SU-DHL-6 (cell line): ENCODE measurements at regions not wholly inside any gene's neighbourhood (a gene's known extent, or its start where the extent isn't known, plus 50 kb on each side); places are given as distances from the start of the nearest gene placed in this dataset.

Experiments
- H2AFZ ChIP-seq: fragments of 200-600 bp; sonication (generic); 2 replicates; pipeline ENCODE4 v1.6.1; 2014; ENCODE audit warnings: low read depth, mild to moderate bottlenecking, moderate library complexity, mixed read lengths, antibody characterized with exemption, low read length; ENCODE audit not compliant: severe bottlenecking
- H3F3A ChIP-seq: fragments of 200-600 bp; shearing (Covaris generic); 2 replicates; pipeline ENCODE4 v1.6.0; 2016; ENCODE audit warnings: antibody characterized with exemption, mild to moderate bottlenecking; ENCODE audit not compliant: insufficient read depth
- H3K27ac ChIP-seq: fragments of 200-600 bp; sonication (generic); 2 replicates; pipeline ENCODE4 v1.5.1; 2016; ENCODE audit warnings: low read depth, mild to moderate bottlenecking, low read length, moderate library complexity, mixed read lengths
- H3K27me3 ChIP-seq: fragments of 200-600 bp; sonication (generic), shearing (Covaris generic); 2 replicates; pipeline ENCODE4 v1.6.0; 2014; ENCODE audit warnings: mild to moderate bottlenecking, low read length
- H3K36me3 ChIP-seq: fragments of 200-600 bp; sonication (generic); 2 replicates; pipeline ENCODE4 v1.6.1; 2014; ENCODE audit warnings: mild to moderate bottlenecking, low read length, mixed read lengths
- H3K4me2 ChIP-seq: fragments of 300-600, 200-600 bp; shearing (Covaris generic), sonication (generic); 2 replicates; pipeline ENCODE4 v1.6.0; 2014; ENCODE audit warnings: low read length, low read depth, mild to moderate bottlenecking; ENCODE audit not compliant: poor library complexity, severe bottlenecking
- H3K4me3 ChIP-seq: fragments of 200-600 bp; sonication (generic); 2 replicates; pipeline ENCODE4 v1.5.1; 2014; ENCODE audit warnings: antibody characterized with exemption, low read length, mild to moderate bottlenecking, mixed read lengths; ENCODE audit not compliant: insufficient read depth, poor library complexity, severe bottlenecking
- H3K79me2 ChIP-seq: fragments of 200-600 bp; sonication (generic); 2 replicates; pipeline ENCODE4 v1.6.1; 2014; ENCODE audit warnings: mild to moderate bottlenecking, low read length, moderate library complexity; ENCODE audit not compliant: insufficient read depth
- H3K9ac ChIP-seq: fragments of 200-600 bp; sonication (generic); 2 replicates; pipeline ENCODE4 v1.7.0; 2014; ENCODE audit warnings: mild to moderate bottlenecking, low read length
- H3K9me2 ChIP-seq: fragments of 200-600 bp; sonication (generic); replicated peaks from 2 replicates; pipeline ENCODE4 v1.6.1; 2014; ENCODE audit warnings: low read length; ENCODE audit not compliant: insufficient read depth
- H3K9me3 ChIP-seq: fragments of 200-600 bp; sonication (generic); 2 replicates; pipeline ENCODE4 v1.6.1; 2014; ENCODE audit warnings: low read length, mixed read lengths; ENCODE audit not compliant: insufficient read depth
- H4K20me1 ChIP-seq: fragments of 200-600 bp; sonication (generic); 2 replicates; pipeline ENCODE4 v1.6.1; 2014; ENCODE audit warnings: low read depth, mild to moderate bottlenecking, antibody characterized with exemption, low read length, moderate library complexity, mixed read lengths
- CTCF ChIP-seq: fragments of 200-600 bp; sonication (generic); IDR thresholded peaks from one replicate; pipeline ENCODE4 v1.5.1; 2017; ENCODE audit warnings: antibody characterized with exemption, mild to moderate bottlenecking, low read length, moderate library complexity; ENCODE audit not compliant: insufficient read depth, poor library complexity, severe bottlenecking
- EZH2phosphoT487 ChIP-seq: fragments of 200-600 bp; sonication (generic), shearing (Covaris generic); conservative IDR thresholded peaks from 2 replicates; pipeline ENCODE4 v1.6.1; 2018; ENCODE audit warnings: mild to moderate bottlenecking, antibody characterized with exemption, low read length, moderate library complexity, mixed read lengths

GRCh38 chr1:50262436-50262835 lies 153.7 kb downstream of the ELAVL4 start:
- H3K36me3 ChIP-seq: no peaks in the 10 kb centered on the region
- H3K9me2 ChIP-seq: no peaks in the 10 kb centered on the region
- no peaks in the 10 kb centered on the region for H3K9me3 ChIP-seq
- TF ChIP-seq CTCF (no peak), EZH2phosphoT487 (no peak)
- H3K4me2 ChIP-seq: no peak overlapping the region
- no peak overlapping the region for H3K4me3 ChIP-seq
- no peak overlapping the region for H2AFZ ChIP-seq
- H3K27ac ChIP-seq: no peak overlapping the region
- no peaks in the 10 kb centered on the region for H4K20me1 ChIP-seq
- H3F3A ChIP-seq: no peaks in the 10 kb centered on the region
- H3K27me3 ChIP-seq: no peaks in the 10 kb centered on the region
- no peak overlapping the region for H3K9ac ChIP-seq
- no peaks in the 10 kb centered on the region for H3K79me2 ChIP-seq

DNA sequence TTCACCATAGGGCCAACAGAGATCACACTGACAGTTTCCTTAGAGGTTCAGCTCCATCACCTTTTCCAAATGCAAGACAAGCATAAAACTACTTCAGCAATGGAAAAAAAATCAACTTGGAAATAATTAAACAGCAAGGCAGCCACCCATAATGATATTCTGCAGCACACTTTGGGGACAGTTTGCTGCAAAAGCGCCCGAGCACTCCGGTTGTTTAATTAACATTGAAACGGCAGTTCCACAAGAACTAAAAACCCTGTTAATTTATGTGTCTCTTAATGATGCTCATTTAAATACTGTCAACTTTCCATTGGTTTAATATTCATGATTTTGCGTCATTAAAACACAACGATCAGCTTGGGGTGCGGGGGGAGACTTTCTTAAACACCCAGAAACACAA lies 153.2 kb downstream of the ELAVL4 start:
- Histone ChIP-seq H4K20me1 (no peaks in the 10 kb centered on the region), H3K4me3 (no peak overlapping the region), H3K9ac (no peak overlapping the region), H3K9me3 (no peaks in the 10 kb centered on the region), H3K9me2 (no peaks in the 10 kb centered on the region), H3K27me3 (no peaks in the 10 kb centered on the region), H3K4me2 (no peak overlapping the region), H3F3A (no peaks in the 10 kb centered on the region), H2AFZ (no peak overlapping the region), H3K27ac (no peak overlapping the region), H3K79me2 (no peaks in the 10 kb centered on the region), H3K36me3 (no peaks in the 10 kb centered on the region)
- TF ChIP-seq CTCF (no peak), EZH2phosphoT487 (no peak)

GRCh38 chr1:50257940-50258685 lies 149.4 kb downstream of the ELAVL4 start:
- Histone ChIP-seq H3K4me3 (no peak overlapping the region), H3K27ac (no peak overlapping the region), H4K20me1 (no peaks in the 10 kb centered on the region), H2AFZ (no peak overlapping the region), H3K4me2 (no peak overlapping the region), H3K9ac (no peak overlapping the region), H3K36me3 (no peaks in the 10 kb centered on the region), H3K9me3 (no peaks in the 10 kb centered on the region), H3F3A (no peaks in the 10 kb centered on the region), H3K9me2 (no peaks in the 10 kb centered on the region), H3K27me3 (no peaks in the 10 kb centered on the region), H3K79me2 (no peaks in the 10 kb centered on the region)
- no peak for TF ChIP-seq CTCF
